SK-N-SH treated with all-trans-retinoic acid at 6 μM for 48 hours (cell line): ENCODE measurements at regions not wholly inside any gene's neighbourhood (a gene's known extent, or its start where the extent isn't known, plus 50 kb on each side); places are given as distances from the start of the nearest gene placed in this dataset.

Source experiments
- ATAC-seq: fragments of 200-7000 bp; cut with Tn5 transposase; 3 replicates; pipeline ENCODE4 v1.9.1; 2020; ENCODE audit warnings: mild to moderate bottlenecking, moderate library complexity
- ARNTL ChIP-seq: fragments of 450-650 bp; formaldehyde crosslinking; IDR thresholded peaks from 2 replicates; pipeline ENCODE4 v1.5.0; 2020; ENCODE audit warnings: low read depth, mild to moderate bottlenecking, moderate library complexity, borderline replicate concordance
- BACH2 ChIP-seq: fragments of 250-450 bp; sonication (Bioruptor Pico); IDR thresholded peaks from 2 replicates; pipeline ENCODE4 v1.9.0; 2021; ENCODE audit warnings: mild to moderate bottlenecking, borderline replicate concordance
- CSDC2 ChIP-seq: fragments of 250-450 bp; sonication (Bioruptor Pico); IDR thresholded peaks from 2 replicates; pipeline ENCODE4 v1.5.0; 2020; ENCODE audit warnings: mild to moderate bottlenecking, moderate library complexity
- ESRRG ChIP-seq: fragments of 250-450 bp; sonication (Bioruptor Pico); IDR thresholded peaks from 2 replicates; pipeline ENCODE4 v1.6.1; 2021; ENCODE audit warnings: mild to moderate bottlenecking
- GLIS3 ChIP-seq: fragments of 250-450 bp; sonication (Bioruptor Pico); IDR thresholded peaks from 2 replicates; pipeline ENCODE4 v1.5.0; 2020; ENCODE audit warnings: mild to moderate bottlenecking, moderate library complexity
- ISL1 ChIP-seq: fragments of 250-450 bp; sonication (Bioruptor Pico); IDR thresholded peaks from 2 replicates; pipeline ENCODE4 v2.1.2; 2022; ENCODE audit warnings: mild to moderate bottlenecking, moderate library complexity
- OSR1 ChIP-seq: fragments of 250-450 bp; sonication (Bioruptor Pico); IDR thresholded peaks from 2 replicates; pipeline ENCODE4 v1.8.0; 2022; ENCODE audit warnings: moderate library complexity, mild to moderate bottlenecking, inconsistent platforms
- RARB ChIP-seq: fragments of 250-450 bp; sonication (Bioruptor Pico); IDR thresholded peaks from 2 replicates; pipeline ENCODE4 v1.8.0; 2021; ENCODE audit warnings: mild to moderate bottlenecking, moderate library complexity
- TOX ChIP-seq: fragments of 250-450 bp; sonication (Bioruptor Pico); IDR thresholded peaks from 2 replicates; pipeline ENCODE4 v1.8.0; 2021; ENCODE audit warnings: mild to moderate bottlenecking, moderate library complexity, borderline replicate concordance
- ZFP3 ChIP-seq: fragments of 250-450 bp; sonication (Bioruptor Pico); IDR thresholded peaks from 2 replicates; pipeline ENCODE4 v1.5.0; 2020; ENCODE audit warnings: mild to moderate bottlenecking, moderate library complexity
- ZFP30 ChIP-seq: fragments of 450-650 bp; formaldehyde crosslinking; IDR thresholded peaks from 2 replicates; pipeline ENCODE4 v1.5.0; 2022; ENCODE audit warnings: mild to moderate bottlenecking, moderate library complexity
- ZNF565 ChIP-seq: fragments of 450-650 bp; formaldehyde crosslinking; conservative IDR thresholded peaks from 2 replicates; pipeline ENCODE4 v1.5.0; 2020; ENCODE audit warnings: low read depth, mild to moderate bottlenecking, moderate library complexity
- ZNF70 ChIP-seq: fragments of 450-650 bp; formaldehyde crosslinking; IDR thresholded peaks from 2 replicates; pipeline ENCODE4 v1.5.0; 2020; ENCODE audit warnings: mild to moderate bottlenecking, moderate library complexity
- ZNF8 ChIP-seq: fragments of 450-650 bp; formaldehyde crosslinking; IDR thresholded peaks from 2 replicates; pipeline ENCODE4 v1.5.0; 2020; ENCODE audit warnings: mild to moderate bottlenecking, moderate library complexity
- TF ChIP-seq, protein P1 (sequence below): fragments of 250-450 bp; sonication (Bioruptor Pico); IDR thresholded peaks from 2 replicates; pipeline ENCODE4 v1.5.1; 2020; ENCODE audit warnings: low read depth, mild to moderate bottlenecking, moderate library complexity
- TF ChIP-seq, protein P2 (sequence below): fragments of 250-450 bp; sonication (Bioruptor Pico); IDR thresholded peaks from 2 replicates; pipeline ENCODE4 v1.5.0; 2020; ENCODE audit warnings: mild to moderate bottlenecking, moderate library complexity
- TF ChIP-seq, protein P3 (sequence below): fragments of 250-450 bp; sonication (Bioruptor Pico); IDR thresholded peaks from 2 replicates; pipeline ENCODE4 v1.8.0; 2020; ENCODE audit warnings: mild to moderate bottlenecking, moderate library complexity, borderline replicate concordance
- TF ChIP-seq, protein P4 (sequence below): fragments of 250-450 bp; sonication (Bioruptor Pico); IDR thresholded peaks from 2 replicates; pipeline ENCODE4 v1.5.1; 2021; ENCODE audit warnings: mild to moderate bottlenecking, moderate library complexity
- TF ChIP-seq, protein P5 (sequence below): fragments of 250-450 bp; sonication (Bioruptor Pico); IDR thresholded peaks from 2 replicates; pipeline ENCODE4 v1.8.0; 2021; ENCODE audit warnings: low read depth, mild to moderate bottlenecking, moderate library complexity, borderline replicate concordance

DNA sequence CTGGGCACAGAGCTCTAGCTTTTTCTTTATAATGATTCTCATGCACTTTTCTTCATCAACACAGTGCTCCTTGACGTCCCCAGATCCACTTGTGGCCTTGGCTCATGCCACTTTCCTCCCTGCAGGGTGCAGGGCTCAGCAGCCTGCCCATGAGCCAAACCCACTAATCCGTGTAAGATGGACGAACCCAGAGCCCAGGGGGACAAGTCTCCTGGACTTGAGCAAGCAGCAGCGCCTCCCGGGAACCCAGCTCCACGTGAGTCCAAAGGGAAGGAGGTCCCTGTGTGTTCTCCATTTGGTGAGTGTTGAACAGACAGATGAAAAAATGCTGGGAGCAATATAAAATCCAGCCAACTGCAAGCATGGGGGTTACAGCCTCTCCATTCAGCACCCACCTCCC, 470.6 kb upstream of the HS6ST1 start:
- ATAC-seq = no peak
- no peak for TF ChIP-seq RARB (CRISPR knock-in tag)
- TF ChIP-seq ESRRG = no peak
- TF ChIP-seq ZNF565 (CRISPR knock-in tag) = no peak
- TF ChIP-seq ZNF70 (CRISPR knock-in tag) = no peak
- no peak for TF ChIP-seq OSR1
- TF ChIP-seq ZNF8 = no peak
- no peak for TF ChIP-seq ISL1 (CRISPR knock-in tag)
- TF ChIP-seq BACH2 (CRISPR knock-in tag) = no peak
- no peak for TF ChIP-seq GLIS3 (CRISPR knock-in tag)
- TF ChIP-seq, protein P1, sequence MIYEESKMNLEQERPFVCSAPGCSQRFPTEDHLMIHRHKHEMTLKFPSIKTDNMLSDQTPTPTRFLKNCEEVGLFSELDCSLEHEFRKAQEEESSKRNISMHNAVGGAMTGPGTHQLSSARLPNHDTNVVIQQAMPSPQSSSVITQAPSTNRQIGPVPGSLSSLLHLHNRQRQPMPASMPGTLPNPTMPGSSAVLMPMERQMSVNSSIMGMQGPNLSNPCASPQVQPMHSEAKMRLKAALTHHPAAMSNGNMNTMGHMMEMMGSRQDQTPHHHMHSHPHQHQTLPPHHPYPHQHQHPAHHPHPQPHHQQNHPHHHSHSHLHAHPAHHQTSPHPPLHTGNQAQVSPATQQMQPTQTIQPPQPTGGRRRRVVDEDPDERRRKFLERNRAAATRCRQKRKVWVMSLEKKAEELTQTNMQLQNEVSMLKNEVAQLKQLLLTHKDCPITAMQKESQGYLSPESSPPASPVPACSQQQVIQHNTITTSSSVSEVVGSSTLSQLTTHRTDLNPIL (CRISPR knock-in tag) = no peak
- TF ChIP-seq, protein P2, sequence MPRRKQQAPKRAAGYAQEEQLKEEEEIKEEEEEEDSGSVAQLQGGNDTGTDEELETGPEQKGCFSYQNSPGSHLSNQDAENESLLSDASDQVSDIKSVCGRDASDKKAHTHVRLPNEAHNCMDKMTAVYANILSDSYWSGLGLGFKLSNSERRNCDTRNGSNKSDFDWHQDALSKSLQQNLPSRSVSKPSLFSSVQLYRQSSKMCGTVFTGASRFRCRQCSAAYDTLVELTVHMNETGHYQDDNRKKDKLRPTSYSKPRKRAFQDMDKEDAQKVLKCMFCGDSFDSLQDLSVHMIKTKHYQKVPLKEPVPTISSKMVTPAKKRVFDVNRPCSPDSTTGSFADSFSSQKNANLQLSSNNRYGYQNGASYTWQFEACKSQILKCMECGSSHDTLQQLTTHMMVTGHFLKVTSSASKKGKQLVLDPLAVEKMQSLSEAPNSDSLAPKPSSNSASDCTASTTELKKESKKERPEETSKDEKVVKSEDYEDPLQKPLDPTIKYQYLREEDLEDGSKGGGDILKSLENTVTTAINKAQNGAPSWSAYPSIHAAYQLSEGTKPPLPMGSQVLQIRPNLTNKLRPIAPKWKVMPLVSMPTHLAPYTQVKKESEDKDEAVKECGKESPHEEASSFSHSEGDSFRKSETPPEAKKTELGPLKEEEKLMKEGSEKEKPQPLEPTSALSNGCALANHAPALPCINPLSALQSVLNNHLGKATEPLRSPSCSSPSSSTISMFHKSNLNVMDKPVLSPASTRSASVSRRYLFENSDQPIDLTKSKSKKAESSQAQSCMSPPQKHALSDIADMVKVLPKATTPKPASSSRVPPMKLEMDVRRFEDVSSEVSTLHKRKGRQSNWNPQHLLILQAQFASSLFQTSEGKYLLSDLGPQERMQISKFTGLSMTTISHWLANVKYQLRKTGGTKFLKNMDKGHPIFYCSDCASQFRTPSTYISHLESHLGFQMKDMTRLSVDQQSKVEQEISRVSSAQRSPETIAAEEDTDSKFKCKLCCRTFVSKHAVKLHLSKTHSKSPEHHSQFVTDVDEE = no peak
- TF ChIP-seq, protein P3, sequence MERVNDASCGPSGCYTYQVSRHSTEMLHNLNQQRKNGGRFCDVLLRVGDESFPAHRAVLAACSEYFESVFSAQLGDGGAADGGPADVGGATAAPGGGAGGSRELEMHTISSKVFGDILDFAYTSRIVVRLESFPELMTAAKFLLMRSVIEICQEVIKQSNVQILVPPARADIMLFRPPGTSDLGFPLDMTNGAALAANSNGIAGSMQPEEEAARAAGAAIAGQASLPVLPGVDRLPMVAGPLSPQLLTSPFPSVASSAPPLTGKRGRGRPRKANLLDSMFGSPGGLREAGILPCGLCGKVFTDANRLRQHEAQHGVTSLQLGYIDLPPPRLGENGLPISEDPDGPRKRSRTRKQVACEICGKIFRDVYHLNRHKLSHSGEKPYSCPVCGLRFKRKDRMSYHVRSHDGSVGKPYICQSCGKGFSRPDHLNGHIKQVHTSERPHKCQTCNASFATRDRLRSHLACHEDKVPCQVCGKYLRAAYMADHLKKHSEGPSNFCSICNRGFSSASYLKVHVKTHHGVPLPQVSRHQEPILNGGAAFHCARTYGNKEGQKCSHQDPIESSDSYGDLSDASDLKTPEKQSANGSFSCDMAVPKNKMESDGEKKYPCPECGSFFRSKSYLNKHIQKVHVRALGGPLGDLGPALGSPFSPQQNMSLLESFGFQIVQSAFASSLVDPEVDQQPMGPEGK (CRISPR knock-in tag) = no peak
- no peak for TF ChIP-seq TOX (CRISPR knock-in tag)
- no peak for TF ChIP-seq ARNTL
- TF ChIP-seq ZFP30 (CRISPR knock-in tag) = no peak
- no peak for TF ChIP-seq CSDC2 (CRISPR knock-in tag)
- TF ChIP-seq, protein P4, sequence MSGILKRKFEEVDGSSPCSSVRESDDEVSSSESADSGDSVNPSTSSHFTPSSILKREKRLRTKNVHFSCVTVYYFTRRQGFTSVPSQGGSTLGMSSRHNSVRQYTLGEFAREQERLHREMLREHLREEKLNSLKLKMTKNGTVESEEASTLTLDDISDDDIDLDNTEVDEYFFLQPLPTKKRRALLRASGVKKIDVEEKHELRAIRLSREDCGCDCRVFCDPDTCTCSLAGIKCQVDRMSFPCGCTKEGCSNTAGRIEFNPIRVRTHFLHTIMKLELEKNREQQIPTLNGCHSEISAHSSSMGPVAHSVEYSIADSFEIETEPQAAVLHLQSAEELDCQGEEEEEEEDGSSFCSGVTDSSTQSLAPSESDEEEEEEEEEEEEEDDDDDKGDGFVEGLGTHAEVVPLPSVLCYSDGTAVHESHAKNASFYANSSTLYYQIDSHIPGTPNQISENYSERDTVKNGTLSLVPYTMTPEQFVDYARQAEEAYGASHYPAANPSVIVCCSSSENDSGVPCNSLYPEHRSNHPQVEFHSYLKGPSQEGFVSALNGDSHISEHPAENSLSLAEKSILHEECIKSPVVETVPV = no peak

DNA sequence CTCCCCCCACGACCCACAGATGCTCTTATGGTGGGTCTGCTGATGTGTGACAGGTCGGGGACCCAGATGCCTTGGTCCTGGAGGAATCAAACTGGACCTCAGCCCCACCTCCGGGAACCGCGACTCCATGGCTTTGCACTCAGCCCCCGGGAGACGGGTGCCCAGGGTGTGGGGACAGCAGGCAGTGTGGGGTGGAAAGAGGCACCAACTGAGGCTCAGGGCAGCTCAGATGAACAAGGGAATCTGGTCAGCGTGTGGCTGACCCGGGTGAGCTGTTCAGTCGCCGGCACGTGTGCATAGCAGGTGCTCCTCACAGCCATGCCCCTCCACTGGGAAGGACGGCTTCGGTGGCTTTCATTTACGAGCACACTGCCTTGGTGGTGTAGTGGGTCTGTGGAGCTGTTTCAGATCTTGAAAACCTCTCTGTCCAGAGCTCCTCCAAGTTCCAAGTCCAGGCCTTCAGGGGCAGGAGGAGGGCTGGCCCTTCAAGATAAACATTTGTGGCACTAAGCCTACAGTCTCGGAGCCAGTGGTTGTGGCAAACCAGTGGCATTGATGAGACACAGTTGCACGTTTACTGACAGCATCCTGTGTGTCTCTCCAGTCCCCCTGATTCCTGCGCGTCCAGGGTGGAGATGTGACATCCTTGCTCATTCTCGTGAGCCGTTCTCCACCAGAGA, 471.2 kb upstream of the HS6ST1 start:
- TF ChIP-seq, protein P5, sequence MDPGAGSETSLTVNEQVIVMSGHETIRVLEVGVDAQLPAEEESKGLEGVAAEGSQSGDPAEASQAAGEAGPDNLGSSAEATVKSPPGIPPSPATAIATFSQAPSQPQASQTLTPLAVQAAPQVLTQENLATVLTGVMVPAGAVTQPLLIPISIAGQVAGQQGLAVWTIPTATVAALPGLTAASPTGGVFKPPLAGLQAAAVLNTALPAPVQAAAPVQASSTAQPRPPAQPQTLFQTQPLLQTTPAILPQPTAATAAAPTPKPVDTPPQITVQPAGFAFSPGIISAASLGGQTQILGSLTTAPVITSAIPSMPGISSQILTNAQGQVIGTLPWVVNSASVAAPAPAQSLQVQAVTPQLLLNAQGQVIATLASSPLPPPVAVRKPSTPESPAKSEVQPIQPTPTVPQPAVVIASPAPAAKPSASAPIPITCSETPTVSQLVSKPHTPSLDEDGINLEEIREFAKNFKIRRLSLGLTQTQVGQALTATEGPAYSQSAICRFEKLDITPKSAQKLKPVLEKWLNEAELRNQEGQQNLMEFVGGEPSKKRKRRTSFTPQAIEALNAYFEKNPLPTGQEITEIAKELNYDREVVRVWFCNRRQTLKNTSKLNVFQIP (CRISPR knock-in tag) = no peak
- TF ChIP-seq ZNF8 (no peak), ZFP3 (CRISPR knock-in tag) (no peak), TOX (CRISPR knock-in tag) (no peak), ISL1 (CRISPR knock-in tag) (no peak), RARB (CRISPR knock-in tag) (no peak), ZFP30 (CRISPR knock-in tag) (no peak), ZNF70 (CRISPR knock-in tag) (no peak)
- TF ChIP-seq, protein P3 (CRISPR knock-in tag) = no peak
- TF ChIP-seq, all 23 proteins: peak for 0
- no peak for ATAC-seq
